GM18519 (cell line): ENCODE measurements at regions not wholly inside any gene's neighbourhood (a gene's known extent, or its start where the extent isn't known, plus 50 kb on each side); places are given as distances from the start of the nearest gene placed in this dataset.
A peak's percentile ranks its signal among the peaks of the same experiment; 100 is the strongest.

Source experiments
- ATAC-seq: cut with Tn5 transposase; IDR thresholded peaks from one replicate; pipeline ENCODE4 v1.9.1; 2021; ENCODE audit warnings: mild to moderate bottlenecking, moderate library complexity; ENCODE audit not compliant: unreplicated experiment, low FRiP score

- no peak for ATAC-seq
Observed at GRCh38 chr10:20970044-20970443, 72.9 kb upstream of the NEBL start.

DNA sequence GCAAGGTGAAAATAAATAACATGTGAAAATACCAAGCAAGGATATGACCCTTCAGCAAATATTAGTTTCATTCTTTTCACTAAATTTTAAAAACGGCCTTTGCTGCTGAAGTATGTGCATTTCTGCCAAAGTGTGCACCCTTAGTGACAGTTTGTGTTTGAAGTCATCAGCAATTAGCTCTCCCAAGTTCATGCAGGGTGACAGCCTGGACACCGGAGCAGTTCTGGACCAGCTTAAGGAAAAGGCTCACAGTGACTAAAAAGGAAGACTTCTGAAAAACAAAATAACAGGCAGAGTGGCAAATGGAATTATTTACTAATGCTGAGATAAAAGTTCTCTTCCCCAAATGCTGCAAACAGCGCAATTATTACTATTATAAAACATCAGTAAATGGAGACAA lies 69.3 kb upstream of the NEBL start:
- ATAC-seq: no peak

DNA sequence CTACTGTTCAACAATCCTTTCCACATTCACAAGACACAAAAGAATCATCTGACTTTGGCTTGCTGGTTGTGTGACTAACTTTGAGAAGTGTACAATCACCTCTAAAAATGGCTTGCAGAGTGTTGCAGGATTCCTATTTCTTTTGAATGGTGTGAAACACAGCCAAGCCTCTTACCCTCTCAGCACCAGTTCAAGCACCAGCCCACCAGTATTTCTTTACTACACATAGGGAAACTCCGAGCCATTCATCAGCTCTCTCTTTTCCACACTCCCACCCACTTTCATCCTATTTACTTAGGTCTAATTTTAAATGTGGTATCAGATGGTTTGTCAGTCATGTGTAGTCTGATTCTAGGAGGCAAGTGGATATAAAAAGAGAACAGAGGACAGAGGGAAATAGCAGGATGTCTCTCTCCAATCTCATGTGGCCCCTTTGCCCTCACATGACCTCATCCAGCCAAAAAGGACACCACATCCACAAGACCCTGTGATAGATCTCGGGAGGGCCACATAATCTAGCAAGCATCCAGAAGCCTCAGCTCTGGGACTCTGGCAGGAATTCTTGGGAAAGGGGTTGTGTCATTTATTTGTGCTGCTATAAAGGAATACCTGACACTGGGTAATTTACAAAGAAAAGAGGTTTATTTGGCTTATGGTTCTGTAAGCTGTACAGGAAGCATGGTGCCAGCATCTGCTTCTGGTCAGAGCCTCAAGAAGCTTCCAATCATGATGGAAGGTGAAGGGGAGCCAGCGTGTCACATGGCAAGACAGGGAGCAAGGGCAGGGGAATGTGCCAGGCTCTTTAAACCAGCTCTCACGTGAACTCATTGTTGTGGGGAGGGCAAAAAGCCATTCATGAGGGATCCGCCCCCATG lies 66.8 kb upstream of the NEBL start:
- ATAC-seq: no peak

GRCh38 chr10:20963056-20963455 lies 65.9 kb upstream of the NEBL start:
- no peak for ATAC-seq

DNA sequence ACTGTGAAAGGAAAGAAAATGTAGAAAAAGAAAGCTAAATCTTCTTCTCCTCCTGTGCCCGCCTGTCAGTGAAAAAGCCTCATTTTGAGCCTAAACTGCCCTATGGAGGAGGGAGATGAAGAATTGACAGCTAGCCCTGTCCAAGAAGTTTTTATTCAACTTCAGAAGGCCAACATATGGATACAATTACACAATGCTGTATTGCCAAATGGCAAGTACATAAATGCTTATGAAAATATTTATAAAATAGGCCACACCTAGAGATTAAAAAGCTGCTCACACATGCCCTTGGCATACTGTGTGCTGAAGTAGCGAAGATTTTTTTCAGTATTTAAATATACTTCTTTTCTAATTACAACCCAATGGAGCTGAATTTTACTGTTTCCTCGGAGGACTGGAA lies 65.1 kb upstream of the NEBL start:
- no peak for ATAC-seq

- ATAC-seq: no peak
Observed at GRCh38 chr10:20959242-20959641, 62.1 kb upstream of the NEBL start.

DNA sequence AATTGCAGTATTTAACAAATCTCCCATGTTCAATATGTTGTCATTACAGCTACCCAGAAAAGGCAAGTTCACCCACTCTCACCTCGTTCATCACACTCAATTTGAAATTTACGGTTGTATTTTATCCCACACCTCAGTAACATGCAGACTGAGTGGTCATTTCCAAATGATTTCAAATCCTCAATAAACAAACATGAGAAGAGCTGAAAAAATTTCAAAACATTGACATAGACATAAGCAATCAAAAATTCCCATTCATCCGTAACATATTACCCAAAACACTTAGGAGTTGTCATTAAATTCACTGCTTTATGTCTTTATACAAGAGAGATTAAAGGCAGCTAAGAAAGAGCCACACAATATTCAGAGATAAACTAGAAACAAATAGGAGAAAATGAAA lies 61.7 kb upstream of the NEBL start:
- ATAC-seq: no peak

DNA sequence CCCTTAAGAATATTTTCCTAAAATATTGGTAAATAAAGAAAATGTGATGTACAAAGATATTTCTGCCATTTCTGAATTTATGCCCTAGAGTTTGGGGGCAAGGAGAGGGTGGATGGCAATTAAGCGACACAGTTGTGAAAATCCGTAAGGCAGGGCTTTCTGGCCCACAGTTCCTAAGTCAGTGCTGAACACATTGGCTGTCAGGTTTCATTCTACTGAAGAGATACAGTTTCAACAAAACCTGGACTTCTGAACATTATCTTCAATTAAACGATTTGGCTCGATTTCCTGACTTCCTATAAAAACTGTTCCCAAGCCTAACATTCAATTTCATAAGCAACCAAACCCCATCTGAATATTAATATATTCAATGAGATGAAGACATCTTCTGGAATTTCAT lies 61.1 kb upstream of the NEBL start:
- no peak for ATAC-seq

DNA sequence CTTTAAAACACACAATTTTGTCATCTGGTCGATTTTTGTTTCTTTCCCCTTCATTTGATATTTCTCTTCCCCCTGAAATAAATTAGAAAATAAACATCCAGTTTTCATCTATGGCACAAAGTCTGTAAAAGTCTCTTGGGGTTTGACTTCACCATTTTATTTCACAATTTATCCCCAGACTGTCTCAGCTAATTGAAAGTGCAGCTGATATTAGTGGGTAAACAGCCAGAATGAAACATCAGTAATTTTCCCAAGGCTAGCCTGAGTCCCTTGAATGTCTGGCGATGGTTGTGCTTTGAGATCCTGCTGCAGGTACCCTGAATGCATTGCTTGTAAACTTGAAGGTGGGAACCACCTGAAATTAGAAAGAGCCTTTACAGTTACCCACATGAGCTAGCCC lies 60.6 kb upstream of the NEBL start:
- no peak for ATAC-seq

DNA sequence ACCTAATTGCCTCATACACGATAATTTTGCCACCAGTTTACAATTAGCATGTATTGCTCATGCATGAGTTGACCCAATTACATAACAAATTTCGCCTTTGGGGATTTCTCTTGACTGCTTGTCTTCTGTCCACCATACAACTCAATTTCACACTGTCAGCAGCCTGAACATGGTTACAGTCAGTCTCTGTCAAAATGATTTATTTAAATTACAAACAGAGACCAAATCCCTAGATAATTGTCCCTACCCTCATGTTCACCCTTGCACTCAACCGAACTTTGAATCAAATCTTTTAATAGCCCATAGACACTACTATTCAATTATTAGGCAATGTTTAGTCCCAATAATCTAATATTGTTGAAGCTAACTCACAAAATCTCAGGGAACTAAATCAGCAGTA lies 59.7 kb upstream of the NEBL start:
- ATAC-seq: no peak

DNA sequence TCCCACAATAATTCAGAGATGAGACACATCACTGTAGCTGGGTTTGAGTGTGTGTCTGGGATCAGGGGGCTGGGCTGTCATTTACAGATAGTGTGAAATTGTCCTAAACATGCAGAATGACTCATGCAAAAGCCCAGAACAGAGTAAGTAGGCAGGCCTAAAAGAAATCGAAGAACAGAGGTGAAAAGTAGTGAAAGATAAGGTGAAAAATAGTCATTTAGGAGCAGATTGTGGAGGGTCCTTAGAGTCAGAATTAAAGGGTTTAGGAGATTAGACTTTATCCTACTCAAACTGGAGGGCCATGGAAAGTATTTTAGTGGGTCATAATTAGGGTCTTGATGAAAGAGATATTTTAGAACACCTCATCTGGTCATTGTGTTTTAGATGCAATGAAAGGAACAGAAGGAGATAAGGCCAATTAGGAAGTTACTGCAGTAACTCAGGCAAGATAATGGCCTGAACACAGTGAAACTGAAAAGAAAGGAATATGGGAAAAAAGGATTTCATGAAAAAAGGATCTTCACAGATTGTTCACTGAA lies 58.3 kb upstream of the NEBL start:
- ATAC-seq: no peak

GRCh38 chr10:20954519-20954918 lies 57.4 kb upstream of the NEBL start:
- no peak for ATAC-seq

- no peak for ATAC-seq
Observed at GRCh38 chr10:20953120-20953519, 56.0 kb upstream of the NEBL start.

DNA sequence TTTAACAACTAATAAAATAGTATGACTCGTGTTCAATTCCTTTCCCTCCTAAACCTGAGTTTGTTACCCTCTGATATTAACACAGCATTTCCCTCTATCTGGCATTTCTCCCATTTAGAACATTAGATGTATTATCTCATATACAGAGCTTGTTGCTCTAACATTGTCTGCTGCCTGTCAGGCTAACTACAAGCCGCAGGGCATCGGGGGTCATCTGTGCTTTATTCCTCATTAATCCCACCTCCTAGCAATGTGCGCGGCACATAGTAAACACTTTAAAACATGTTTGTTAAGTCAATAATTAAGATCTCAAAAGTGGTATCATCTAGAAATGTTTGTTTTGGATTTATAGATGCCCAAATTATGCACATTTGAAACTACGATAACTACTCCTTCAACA lies 52.9 kb upstream of the NEBL start:
- no peak for ATAC-seq

DNA sequence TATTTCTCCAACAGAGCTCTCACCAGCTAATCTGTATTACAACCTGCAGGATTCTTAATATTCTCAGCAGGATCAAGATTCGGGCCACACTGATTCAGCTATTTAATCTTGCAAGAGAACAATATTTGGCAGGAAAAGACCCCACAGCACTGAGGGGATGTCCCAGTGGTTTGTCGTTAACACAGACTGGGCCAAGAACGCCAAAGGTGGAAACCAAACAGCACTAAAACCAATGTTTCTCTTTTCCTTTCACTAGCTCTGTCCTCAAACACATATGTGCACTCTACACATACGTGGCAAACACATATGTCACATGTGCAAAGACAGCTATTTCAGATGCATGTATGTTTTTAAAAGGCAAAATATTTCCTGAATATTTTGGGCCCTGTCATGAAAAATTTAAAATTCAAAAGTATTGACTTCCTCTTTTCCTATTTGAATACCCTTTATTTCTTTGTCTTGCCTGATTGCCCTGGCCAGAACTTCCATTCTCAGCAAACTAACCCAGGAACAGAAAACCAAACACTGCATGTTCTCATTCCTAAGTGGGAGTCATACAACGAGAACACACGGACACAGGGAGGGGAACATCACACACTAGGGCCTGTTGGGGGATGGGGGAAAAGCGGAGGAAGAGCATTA lies 51.7 kb upstream of the NEBL start:
- peak; percentile 65 for ATAC-seq
